ENCODE measurements at regions not wholly inside any gene's neighbourhood (a gene's known extent, or its start where the extent isn't known, plus 50 kb on each side); places are given as distances from the start of the nearest gene placed in this dataset.

DNA sequence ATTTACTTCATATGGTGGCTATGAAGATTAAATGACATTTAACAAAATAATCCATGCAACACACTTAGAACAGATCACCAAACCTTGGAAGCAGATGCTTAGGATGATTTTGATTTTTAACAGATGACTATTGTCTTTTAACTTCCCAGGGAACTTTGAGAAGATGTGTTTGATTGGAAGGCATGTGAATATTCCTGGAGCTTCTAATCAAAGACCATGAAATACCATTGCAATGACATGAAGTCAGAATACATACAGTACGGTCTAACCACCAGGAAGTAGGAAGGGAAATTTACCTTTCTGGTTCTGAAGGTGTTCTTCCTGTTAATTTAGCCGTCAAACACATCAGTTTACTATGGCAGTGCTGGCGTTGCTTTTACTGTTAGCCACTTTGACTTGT, 414.9 kb downstream of the TMEM114 start:
- TF ChIP-seq POLR2AphosphoS5 (IDR thresholded peaks at IDR 0.05; ENCODE audit: low read depth, low read length) (no peak), SIN3A (IDR thresholded peaks at IDR 0.05; ENCODE audit: borderline replicate concordance, insufficient read depth, low read length) (no peak)
- TF ChIP-seq, protein P1, sequence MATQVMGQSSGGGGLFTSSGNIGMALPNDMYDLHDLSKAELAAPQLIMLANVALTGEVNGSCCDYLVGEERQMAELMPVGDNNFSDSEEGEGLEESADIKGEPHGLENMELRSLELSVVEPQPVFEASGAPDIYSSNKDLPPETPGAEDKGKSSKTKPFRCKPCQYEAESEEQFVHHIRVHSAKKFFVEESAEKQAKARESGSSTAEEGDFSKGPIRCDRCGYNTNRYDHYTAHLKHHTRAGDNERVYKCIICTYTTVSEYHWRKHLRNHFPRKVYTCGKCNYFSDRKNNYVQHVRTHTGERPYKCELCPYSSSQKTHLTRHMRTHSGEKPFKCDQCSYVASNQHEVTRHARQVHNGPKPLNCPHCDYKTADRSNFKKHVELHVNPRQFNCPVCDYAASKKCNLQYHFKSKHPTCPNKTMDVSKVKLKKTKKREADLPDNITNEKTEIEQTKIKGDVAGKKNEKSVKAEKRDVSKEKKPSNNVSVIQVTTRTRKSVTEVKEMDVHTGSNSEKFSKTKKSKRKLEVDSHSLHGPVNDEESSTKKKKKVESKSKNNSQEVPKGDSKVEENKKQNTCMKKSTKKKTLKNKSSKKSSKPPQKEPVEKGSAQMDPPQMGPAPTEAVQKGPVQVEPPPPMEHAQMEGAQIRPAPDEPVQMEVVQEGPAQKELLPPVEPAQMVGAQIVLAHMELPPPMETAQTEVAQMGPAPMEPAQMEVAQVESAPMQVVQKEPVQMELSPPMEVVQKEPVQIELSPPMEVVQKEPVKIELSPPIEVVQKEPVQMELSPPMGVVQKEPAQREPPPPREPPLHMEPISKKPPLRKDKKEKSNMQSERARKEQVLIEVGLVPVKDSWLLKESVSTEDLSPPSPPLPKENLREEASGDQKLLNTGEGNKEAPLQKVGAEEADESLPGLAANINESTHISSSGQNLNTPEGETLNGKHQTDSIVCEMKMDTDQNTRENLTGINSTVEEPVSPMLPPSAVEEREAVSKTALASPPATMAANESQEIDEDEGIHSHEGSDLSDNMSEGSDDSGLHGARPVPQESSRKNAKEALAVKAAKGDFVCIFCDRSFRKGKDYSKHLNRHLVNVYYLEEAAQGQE (IDR thresholded peaks at IDR 0.05; ENCODE audit: insufficient read depth in 1 of 2, low read depth in 2 of 2, low read length in 2 of 2), result no peak

Measured in PFSK-1 (cell line).